ENCODE measurements at regions not wholly inside any gene's neighbourhood (a gene's known extent, or its start where the extent isn't known, plus 50 kb on each side); places are given as distances from the start of the nearest gene placed in this dataset.

DNA sequence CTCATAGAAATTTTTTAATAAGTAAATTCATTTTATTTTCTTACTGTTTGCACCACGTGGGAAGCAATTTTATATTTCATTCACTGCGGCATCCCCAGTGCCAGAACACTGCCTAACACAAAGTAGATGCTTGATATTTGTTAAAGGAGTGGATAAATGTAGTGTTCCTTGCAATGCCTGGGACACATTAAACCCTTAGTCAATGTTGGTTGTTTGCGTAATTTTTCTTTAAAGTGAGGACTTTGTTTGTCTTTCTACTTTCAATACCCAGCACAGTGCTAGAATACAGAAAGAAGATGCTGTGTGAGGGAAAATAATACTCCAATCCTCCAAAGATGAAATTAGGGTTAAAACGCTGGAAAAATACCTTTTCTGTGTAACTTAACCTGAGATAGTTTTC lies 299.3 kb downstream of the MAP2K6 start:
- in situ Hi-C loops (cut with HindIII; ENCODE audit: low sequenced_read_pairs): loop anchor here (25.0 kb wide), 1 partner anchor 127 kb away; no protein-coding TSS in a partner anchor
- no peak for DNase-seq (ENCODE audit: low spot score)

GRCh38 chr17:69714669-69715068 lies 300.2 kb downstream of the MAP2K6 start:
- DNase-seq (ENCODE audit: low spot score): no peak
- in situ Hi-C loops (cut with HindIII; ENCODE audit: low sequenced_read_pairs): loop anchor here (25.0 kb wide), 1 partner anchor 127 kb away; no protein-coding TSS in a partner anchor

DNA sequence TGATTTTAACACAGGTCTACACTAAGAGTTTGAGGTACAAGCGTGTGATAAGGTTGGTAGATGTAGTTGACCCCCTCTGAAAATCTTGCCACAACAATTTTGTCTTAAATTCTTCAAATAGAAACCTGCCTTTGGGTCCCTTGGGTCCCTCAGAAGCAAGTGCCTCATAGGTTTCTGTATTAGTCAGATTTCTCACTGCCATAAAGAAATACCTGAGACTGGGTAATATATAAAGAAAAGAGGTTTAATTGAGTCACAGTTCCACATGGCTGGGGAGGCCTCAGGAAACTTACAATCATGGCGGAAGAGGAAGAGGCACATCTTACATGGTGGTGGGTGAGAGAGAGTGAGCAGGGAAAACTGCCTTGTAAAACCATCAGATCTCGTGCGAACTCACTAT lies 301.2 kb downstream of the MAP2K6 start:
- in situ Hi-C loops (cut with HindIII; ENCODE audit: low sequenced_read_pairs): loop anchor here (25.0 kb wide), 1 partner anchor 128 kb away; no protein-coding TSS in a partner anchor

GRCh38 chr17:69716556-69716955 lies 302.1 kb downstream of the MAP2K6 start:
- peak; percentile 55 for DNase-seq (ENCODE audit: low spot score)
- in situ Hi-C loops (cut with HindIII; ENCODE audit: low sequenced_read_pairs): loop anchor here (25.0 kb wide), 1 partner anchor 129 kb away; no protein-coding TSS in a partner anchor

More for the DNA sequence above, 301.2 kb downstream of the MAP2K6 start:
- DNase-seq (ENCODE audit: low spot score): no peak

DNA sequence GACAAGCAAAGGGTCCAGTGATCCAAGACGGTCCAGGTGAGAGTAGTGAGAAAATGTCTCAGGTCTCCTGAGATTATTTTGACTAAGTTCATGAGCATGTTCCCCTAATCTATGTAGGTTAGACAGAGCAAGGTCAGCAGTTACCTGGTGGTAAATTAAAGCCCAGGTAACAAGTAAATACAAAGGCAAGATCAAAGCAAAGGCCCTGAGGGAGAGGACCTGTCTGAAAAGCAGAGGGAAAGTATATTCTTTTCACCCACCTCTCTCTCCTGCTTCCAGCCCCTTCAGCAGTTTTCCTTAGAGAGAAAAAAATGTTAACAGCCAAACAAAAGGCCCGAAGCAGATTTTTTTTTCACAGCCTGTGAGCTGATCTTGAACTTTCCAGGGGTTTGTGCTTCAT lies 302.7 kb downstream of the MAP2K6 start:
- in situ Hi-C loops (cut with HindIII; ENCODE audit: low sequenced_read_pairs): loop anchor here (25.0 kb wide), 1 partner anchor 130 kb away; no protein-coding TSS in a partner anchor
- no peak for DNase-seq (ENCODE audit: low spot score)

DNA sequence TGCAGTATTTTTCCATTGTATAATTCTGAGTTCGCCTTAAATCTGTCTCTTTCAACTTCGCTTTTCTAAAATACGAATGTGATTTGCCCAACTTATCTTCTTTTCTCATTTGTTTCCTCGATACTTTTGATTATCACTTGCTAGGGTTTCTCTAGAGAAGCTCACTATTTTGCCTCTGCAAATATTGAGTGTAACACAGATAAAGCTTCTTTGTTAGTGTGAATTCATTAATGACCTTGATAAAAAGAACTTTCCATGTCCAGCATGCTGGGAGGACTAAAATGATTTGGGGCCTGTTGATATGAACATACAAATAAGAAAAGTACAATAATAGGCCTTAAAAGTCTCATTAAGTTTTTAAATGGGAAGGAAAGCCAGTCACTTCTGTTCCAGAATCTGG lies 303.3 kb downstream of the MAP2K6 start:
- no peak for DNase-seq (ENCODE audit: low spot score)
- in situ Hi-C loops (cut with HindIII; ENCODE audit: low sequenced_read_pairs): loop anchor here (25.0 kb wide), 1 partner anchor 131 kb away; no protein-coding TSS in a partner anchor

- in situ Hi-C loops (cut with HindIII; ENCODE audit: low sequenced_read_pairs): loop anchor here (25.0 kb wide), 1 partner anchor 132 kb away; no protein-coding TSS in a partner anchor
- DNase-seq (ENCODE audit: low spot score): no peak
Observed at GRCh38 chr17:69719474-69720048, 305.1 kb downstream of the MAP2K6 start.

- in situ Hi-C loops (cut with HindIII; ENCODE audit: low sequenced_read_pairs): loop anchor here (25.0 kb wide), 1 partner anchor 135 kb away; no protein-coding TSS in a partner anchor
- no peak for DNase-seq (ENCODE audit: low spot score)
Observed at GRCh38 chr17:69722518-69722917, 308.0 kb downstream of the MAP2K6 start.

DNA sequence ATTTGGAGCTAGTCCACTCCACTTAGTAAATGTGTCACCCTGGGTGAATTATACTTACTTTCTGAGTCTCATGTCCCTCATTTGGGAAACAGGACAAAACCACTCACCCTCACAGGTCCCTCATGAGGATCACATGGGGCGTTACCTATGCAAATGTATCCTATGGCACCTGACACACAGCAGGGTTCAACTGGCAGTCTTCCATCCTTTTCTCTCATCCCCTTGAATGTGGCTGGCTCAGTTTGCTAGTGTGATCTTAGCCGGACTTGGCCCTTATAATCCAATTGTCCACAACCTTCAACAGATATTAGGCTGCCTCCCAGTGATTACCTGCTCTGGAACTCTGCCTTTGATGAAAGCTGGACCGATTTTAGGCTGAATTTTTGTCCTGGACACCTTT lies 308.8 kb downstream of the MAP2K6 start:
- in situ Hi-C loops (cut with HindIII; ENCODE audit: low sequenced_read_pairs): loop anchor here (25.0 kb wide), 1 partner anchor 136 kb away; no protein-coding TSS in a partner anchor
- DNase-seq (ENCODE audit: low spot score): peak; percentile 81

DNA sequence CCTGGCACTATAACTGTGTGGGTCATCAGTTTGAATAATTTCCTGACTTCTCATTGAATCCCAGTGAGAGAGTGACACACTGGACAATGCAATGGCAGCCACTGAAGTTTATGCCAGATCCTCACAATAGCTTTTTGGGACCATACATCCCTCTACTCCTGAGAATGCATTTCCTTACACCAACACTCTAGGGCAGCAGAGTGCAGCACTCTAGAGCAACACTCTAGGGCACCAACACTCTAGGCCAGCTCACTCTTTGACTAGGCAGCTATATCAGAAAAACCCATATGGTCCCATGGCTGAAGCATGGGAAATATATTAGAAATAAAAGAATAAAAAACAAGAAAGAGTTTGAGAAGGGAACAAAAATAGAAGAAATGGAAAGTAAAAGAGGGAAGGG lies 309.2 kb downstream of the MAP2K6 start:
- in situ Hi-C loops (cut with HindIII; ENCODE audit: low sequenced_read_pairs): loop anchor here (25.0 kb wide), 1 partner anchor 136 kb away; no protein-coding TSS in a partner anchor
- no peak for DNase-seq (ENCODE audit: low spot score)

GRCh38 chr17:69724238-69724637 lies 309.7 kb downstream of the MAP2K6 start:
- in situ Hi-C loops (cut with HindIII; ENCODE audit: low sequenced_read_pairs): loop anchor here (25.0 kb wide), 1 partner anchor 137 kb away; no protein-coding TSS in a partner anchor
- DNase-seq (ENCODE audit: low spot score): no peak

- in situ Hi-C loops (cut with HindIII; ENCODE audit: low sequenced_read_pairs): loop anchor here (25.0 kb wide), 1 partner anchor 437 kb away; the partner anchor contains the start of gene KCNJ2
- DNase-seq (ENCODE audit: low spot score): no peak
Observed at GRCh38 chr17:69725146-69725545, 310.6 kb downstream of the MAP2K6 start.

- no peak for DNase-seq (ENCODE audit: low spot score)
- in situ Hi-C loops (cut with HindIII; ENCODE audit: low sequenced_read_pairs): loop anchor here (25.0 kb wide), 1 partner anchor 433 kb away; the partner anchor contains the start of gene KCNJ2
Observed at GRCh38 chr17:69728816-69729215, 314.3 kb downstream of the MAP2K6 start.

- in situ Hi-C loops (cut with HindIII; ENCODE audit: low sequenced_read_pairs): loop anchor here (25.0 kb wide), 1 partner anchor 432 kb away; the partner anchor contains the start of gene KCNJ2
- DNase-seq (ENCODE audit: low spot score): no peak
Observed at GRCh38 chr17:69729944-69730343, 315.4 kb downstream of the MAP2K6 start.

GRCh38 chr17:69732272-69732918 lies 317.9 kb downstream of the MAP2K6 start:
- in situ Hi-C loops (cut with HindIII; ENCODE audit: low sequenced_read_pairs): loop anchor here (25.0 kb wide), 1 partner anchor 430 kb away; the partner anchor contains the start of gene KCNJ2
- DNase-seq (ENCODE audit: low spot score): no peak

- DNase-seq (ENCODE audit: low spot score): peak; percentile 84
- in situ Hi-C loops (cut with HindIII; ENCODE audit: low sequenced_read_pairs): loop anchor here (25.0 kb wide), 1 partner anchor 429 kb away; the partner anchor contains the start of gene KCNJ2
Observed at GRCh38 chr17:69733171-69734012, 318.9 kb downstream of the MAP2K6 start.

DNA sequence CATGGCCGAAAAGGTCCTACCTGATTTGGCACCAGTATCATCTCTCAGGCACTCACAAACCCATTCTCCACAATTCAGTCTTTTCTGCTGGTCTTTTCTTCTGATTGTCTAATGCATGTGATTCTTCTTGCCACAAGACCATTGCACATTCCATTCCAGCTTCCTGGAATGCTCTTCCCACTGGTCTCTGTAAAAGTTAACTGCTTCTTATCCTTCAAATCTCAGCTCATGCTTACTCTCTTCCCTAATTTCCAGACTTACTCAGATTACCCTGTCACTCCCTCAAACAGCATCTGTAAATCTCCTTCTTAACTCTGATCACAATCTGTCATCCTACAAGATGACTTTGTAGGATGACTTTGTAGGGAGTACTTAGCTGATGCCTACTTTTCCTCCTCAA lies 320.2 kb downstream of the MAP2K6 start:
- in situ Hi-C loops (cut with HindIII; ENCODE audit: low sequenced_read_pairs): loop anchor here (25.0 kb wide), 1 partner anchor 428 kb away; the partner anchor contains the start of gene KCNJ2
- DNase-seq (ENCODE audit: low spot score): peak; percentile 78

- in situ Hi-C loops (cut with HindIII; ENCODE audit: low sequenced_read_pairs): loop anchor here (25.0 kb wide), 1 partner anchor 427 kb away; the partner anchor contains the start of gene KCNJ2
- DNase-seq (ENCODE audit: low spot score): no peak
Observed at GRCh38 chr17:69735285-69735684, 320.8 kb downstream of the MAP2K6 start.

DNA sequence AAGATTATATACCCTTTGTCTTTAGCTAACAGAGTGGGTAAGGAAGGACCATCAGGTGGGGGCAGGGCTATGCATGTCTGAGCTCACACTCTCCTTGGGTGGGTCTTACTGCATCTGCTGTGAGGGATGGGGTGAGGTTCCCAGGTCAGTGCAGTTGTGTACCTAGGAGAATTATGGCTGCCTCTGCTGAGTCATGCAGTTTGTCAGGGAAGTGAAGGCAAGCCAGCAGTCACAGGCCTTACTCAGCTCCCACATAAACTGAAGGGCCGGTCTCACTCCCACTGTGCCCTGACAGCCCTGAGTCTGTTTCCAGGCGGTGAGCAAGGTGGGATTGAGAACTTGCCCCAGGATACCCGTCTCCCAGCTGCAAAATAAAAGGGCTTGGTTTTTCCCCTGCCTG lies 328.6 kb downstream of the MAP2K6 start:
- DNase-seq (ENCODE audit: low spot score): no peak
- in situ Hi-C loops (cut with HindIII; ENCODE audit: low sequenced_read_pairs): loop anchor here (25.0 kb wide), 1 partner anchor 419 kb away; the partner anchor contains the start of gene KCNJ2
